Activated CD4-positive, alpha-beta memory T cell treated with anti-CD3 and anti-CD28 coated beads for 36 hours (primary cell): ENCODE measurements at regions not wholly inside any gene's neighbourhood (a gene's known extent, or its start where the extent isn't known, plus 50 kb on each side); places are given as distances from the start of the nearest gene placed in this dataset.

Experiments used
- CTCF ChIA-PET: fragments of 350-600 bp; sonication (Branson Sonifier 250); formaldehyde crosslinking; loops from one replicate; lab custom pipeline; 2021; ENCODE audit warnings: antibody characterized with exemption, inconsistent platforms; lab: Charles Lee
- POLR2A ChIA-PET: fragments of 350-600 bp; sonication (Branson Sonifier 250); formaldehyde crosslinking; loops from one replicate; lab custom pipeline; 2021; ENCODE audit warnings: antibody characterized with exemption; lab: Charles Lee
- DNase-seq: peaks from one replicate; pipeline ENCODE4 v3.0.0-alpha.2; 2020
- H3K27ac Mint-ChIP-seq: one replicate; pipeline ENCODE4 v1.8.0; 2021; ENCODE audit warnings: mixed read lengths
- H3K27me3 Mint-ChIP-seq: one replicate; pipeline ENCODE4 v1.8.0; 2021; ENCODE audit warnings: mixed read lengths
- H3K36me3 Mint-ChIP-seq: one replicate; pipeline ENCODE4 v1.8.0; 2021; ENCODE audit warnings: mixed read lengths
- H3K4me1 Mint-ChIP-seq: one replicate; pipeline ENCODE4 v1.8.0; 2021; ENCODE audit warnings: low read depth, mixed read lengths
- H3K4me3 Mint-ChIP-seq: one replicate; pipeline ENCODE4 v1.8.0; 2021; ENCODE audit warnings: mild to moderate bottlenecking, mixed read lengths
- H3K9me3 Mint-ChIP-seq: one replicate; pipeline ENCODE4 v1.8.0; 2021; ENCODE audit warnings: mixed read lengths
- intact Hi-C: fragments of 100-400 bp; cut with micrococcal nuclease; formaldehyde crosslinking; loops from one replicate; pipeline ENCODE4 v1.15.1; 2023

DNA sequence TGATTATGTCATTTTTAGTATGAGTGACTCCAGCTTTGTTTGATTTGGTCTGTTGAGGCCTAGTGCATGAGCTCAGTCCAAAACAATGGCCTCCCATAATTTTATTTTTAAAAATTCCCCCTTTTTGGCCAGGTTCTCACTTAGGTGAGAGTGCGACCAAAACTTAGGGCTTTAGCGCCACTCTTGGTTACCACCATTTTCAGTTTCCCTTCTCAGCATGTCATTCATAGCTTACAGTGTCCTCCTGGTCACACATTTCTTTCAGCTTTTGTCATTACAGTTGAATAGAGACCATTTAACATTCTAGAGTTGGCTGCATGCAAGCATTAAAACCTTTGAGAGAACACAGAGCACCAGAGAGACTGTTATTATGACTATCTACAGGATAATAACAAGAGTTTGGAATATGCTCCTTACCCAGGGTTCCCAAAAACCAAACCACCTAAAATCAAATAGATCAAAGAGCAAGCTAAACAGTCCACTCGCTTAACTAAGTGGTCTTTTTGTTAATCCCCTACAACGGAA is 85.4 kb downstream of the TLR5 start:
- ChIA-PET POLR2A (no interaction called here), CTCF (interaction anchor here (0.5 kb wide), 1 partner anchor 505 kb away, joined by 3 read pairs; no protein-coding TSS in a partner anchor)
- H3K27ac Mint-ChIP-seq = no peak overlapping the region
- H3K4me3 Mint-ChIP-seq = no peak overlapping the region
- no peaks in the 10 kb centered on the region for H3K9me3 Mint-ChIP-seq
- intact Hi-C loops = no loop called here
- H3K36me3 Mint-ChIP-seq = no peaks in the 10 kb centered on the region
- peaks cover 2% of the 10 kb centered on the region for H3K27me3 Mint-ChIP-seq
- no peaks in the 10 kb centered on the region for H3K4me1 Mint-ChIP-seq
- DNase-seq = no peak
